ENCODE measurements at regions not wholly inside any gene's neighbourhood (a gene's known extent, or its start where the extent isn't known, plus 50 kb on each side); places are given as distances from the start of the nearest gene placed in this dataset.

GRCh38 chr10:130553826-130554225 lies 417.6 kb downstream of the GLRX3 start:
- TF ChIP-seq CTCF (optimal IDR thresholded peaks at IDR 0.05 in 1 of 3, IDR thresholded peaks at IDR 0.05 in 1 of 3, conservative IDR thresholded peaks at IDR 0.05 in 1 of 3; ENCODE audit: extremely low read depth in 1 of 3, insufficient read depth in 2 of 3, low read length in 3 of 3) (no peak), EZH2 (IDR thresholded peaks at IDR 0.05; ENCODE audit: low read length) (no peak)
